ENCODE measurements at regions not wholly inside any gene's neighbourhood (a gene's known extent, or its start where the extent isn't known, plus 50 kb on each side); places are given as distances from the start of the nearest gene placed in this dataset.

DNA sequence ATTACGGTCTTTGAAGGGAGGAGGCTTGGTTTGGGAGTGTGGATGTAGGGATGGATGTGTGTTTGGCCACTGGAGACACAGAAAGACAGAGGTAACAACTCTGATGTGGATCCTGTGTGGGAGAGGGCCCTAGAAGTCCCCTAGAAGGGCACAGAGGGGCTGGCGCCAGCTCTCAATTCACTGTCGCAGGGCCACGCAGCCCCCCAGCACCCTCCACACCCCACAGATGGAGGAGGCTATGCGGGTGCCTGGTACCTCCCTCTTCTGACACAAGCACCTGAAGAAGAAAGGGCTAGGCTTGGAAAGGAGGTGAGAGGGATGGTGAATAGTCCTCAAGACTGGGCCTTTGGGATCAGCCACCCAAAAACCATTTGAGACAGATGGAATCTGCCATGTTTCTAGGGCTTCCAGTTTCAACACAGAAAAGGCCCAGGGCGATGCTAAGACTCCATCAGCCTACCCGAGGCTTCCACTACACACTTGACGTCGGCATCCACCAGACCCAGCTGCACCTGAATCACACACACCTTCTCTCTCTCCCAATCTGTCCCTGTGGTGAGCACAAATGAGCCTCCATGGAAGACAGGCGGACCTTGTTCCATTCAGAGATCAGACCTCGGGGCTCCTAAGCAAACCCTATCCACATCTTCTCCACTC is 413.5 kb upstream of the HS6ST1 start:
- TF ChIP-seq, protein P1, sequence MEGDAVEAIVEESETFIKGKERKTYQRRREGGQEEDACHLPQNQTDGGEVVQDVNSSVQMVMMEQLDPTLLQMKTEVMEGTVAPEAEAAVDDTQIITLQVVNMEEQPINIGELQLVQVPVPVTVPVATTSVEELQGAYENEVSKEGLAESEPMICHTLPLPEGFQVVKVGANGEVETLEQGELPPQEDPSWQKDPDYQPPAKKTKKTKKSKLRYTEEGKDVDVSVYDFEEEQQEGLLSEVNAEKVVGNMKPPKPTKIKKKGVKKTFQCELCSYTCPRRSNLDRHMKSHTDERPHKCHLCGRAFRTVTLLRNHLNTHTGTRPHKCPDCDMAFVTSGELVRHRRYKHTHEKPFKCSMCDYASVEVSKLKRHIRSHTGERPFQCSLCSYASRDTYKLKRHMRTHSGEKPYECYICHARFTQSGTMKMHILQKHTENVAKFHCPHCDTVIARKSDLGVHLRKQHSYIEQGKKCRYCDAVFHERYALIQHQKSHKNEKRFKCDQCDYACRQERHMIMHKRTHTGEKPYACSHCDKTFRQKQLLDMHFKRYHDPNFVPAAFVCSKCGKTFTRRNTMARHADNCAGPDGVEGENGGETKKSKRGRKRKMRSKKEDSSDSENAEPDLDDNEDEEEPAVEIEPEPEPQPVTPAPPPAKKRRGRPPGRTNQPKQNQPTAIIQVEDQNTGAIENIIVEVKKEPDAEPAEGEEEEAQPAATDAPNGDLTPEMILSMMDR (IDR thresholded peaks at IDR 0.05): no peak
- TF ChIP-seq, protein P2, sequence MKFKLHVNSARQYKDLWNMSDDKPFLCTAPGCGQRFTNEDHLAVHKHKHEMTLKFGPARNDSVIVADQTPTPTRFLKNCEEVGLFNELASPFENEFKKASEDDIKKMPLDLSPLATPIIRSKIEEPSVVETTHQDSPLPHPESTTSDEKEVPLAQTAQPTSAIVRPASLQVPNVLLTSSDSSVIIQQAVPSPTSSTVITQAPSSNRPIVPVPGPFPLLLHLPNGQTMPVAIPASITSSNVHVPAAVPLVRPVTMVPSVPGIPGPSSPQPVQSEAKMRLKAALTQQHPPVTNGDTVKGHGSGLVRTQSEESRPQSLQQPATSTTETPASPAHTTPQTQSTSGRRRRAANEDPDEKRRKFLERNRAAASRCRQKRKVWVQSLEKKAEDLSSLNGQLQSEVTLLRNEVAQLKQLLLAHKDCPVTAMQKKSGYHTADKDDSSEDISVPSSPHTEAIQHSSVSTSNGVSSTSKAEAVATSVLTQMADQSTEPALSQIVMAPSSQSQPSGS (CRISPR knock-in tag; IDR thresholded peaks at IDR 0.05; ENCODE audit: borderline replicate concordance, low read depth): no peak
- TF ChIP-seq RORB (CRISPR knock-in tag; IDR thresholded peaks at IDR 0.05): no peak
- no peak for TF ChIP-seq NFYB (CRISPR knock-in tag; conservative IDR thresholded peaks at IDR 0.05; ENCODE audit: low read depth)
- no peak for TF ChIP-seq ZNF512 (CRISPR knock-in tag; IDR thresholded peaks at IDR 0.05; ENCODE audit: borderline replicate concordance)
- TF ChIP-seq, protein P3, sequence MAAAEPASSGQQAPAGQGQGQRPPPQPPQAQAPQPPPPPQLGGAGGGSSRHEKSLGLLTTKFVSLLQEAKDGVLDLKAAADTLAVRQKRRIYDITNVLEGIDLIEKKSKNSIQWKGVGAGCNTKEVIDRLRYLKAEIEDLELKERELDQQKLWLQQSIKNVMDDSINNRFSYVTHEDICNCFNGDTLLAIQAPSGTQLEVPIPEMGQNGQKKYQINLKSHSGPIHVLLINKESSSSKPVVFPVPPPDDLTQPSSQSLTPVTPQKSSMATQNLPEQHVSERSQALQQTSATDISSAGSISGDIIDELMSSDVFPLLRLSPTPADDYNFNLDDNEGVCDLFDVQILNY (CRISPR knock-in tag; IDR thresholded peaks at IDR 0.05): no peak
- no peak for TF ChIP-seq TEAD1 (CRISPR knock-in tag; IDR thresholded peaks at IDR 0.05)
- no peak for TF ChIP-seq ZBTB21 (CRISPR knock-in tag; IDR thresholded peaks at IDR 0.05; ENCODE audit: borderline replicate concordance)
- TF ChIP-seq, protein P4, sequence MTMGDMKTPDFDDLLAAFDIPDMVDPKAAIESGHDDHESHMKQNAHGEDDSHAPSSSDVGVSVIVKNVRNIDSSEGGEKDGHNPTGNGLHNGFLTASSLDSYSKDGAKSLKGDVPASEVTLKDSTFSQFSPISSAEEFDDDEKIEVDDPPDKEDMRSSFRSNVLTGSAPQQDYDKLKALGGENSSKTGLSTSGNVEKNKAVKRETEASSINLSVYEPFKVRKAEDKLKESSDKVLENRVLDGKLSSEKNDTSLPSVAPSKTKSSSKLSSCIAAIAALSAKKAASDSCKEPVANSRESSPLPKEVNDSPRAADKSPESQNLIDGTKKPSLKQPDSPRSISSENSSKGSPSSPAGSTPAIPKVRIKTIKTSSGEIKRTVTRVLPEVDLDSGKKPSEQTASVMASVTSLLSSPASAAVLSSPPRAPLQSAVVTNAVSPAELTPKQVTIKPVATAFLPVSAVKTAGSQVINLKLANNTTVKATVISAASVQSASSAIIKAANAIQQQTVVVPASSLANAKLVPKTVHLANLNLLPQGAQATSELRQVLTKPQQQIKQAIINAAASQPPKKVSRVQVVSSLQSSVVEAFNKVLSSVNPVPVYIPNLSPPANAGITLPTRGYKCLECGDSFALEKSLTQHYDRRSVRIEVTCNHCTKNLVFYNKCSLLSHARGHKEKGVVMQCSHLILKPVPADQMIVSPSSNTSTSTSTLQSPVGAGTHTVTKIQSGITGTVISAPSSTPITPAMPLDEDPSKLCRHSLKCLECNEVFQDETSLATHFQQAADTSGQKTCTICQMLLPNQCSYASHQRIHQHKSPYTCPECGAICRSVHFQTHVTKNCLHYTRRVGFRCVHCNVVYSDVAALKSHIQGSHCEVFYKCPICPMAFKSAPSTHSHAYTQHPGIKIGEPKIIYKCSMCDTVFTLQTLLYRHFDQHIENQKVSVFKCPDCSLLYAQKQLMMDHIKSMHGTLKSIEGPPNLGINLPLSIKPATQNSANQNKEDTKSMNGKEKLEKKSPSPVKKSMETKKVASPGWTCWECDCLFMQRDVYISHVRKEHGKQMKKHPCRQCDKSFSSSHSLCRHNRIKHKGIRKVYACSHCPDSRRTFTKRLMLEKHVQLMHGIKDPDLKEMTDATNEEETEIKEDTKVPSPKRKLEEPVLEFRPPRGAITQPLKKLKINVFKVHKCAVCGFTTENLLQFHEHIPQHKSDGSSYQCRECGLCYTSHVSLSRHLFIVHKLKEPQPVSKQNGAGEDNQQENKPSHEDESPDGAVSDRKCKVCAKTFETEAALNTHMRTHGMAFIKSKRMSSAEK (CRISPR knock-in tag; IDR thresholded peaks at IDR 0.05; ENCODE audit: borderline replicate concordance): no peak
- TF ChIP-seq JUN (CRISPR knock-in tag; IDR thresholded peaks at IDR 0.05): no peak
- no peak for TF ChIP-seq TCF7 (CRISPR knock-in tag; IDR thresholded peaks at IDR 0.05; ENCODE audit: low read depth)
- no peak for TF ChIP-seq E2F4 (CRISPR knock-in tag; IDR thresholded peaks at IDR 0.05; ENCODE audit: borderline replicate concordance, low read depth)
